DOHH2 (cell line): ENCODE measurements at regions not wholly inside any gene's neighbourhood (a gene's known extent, or its start where the extent isn't known, plus 50 kb on each side); places are given as distances from the start of the nearest gene placed in this dataset.

Experiments used
- H3F3A ChIP-seq: fragments of 200-600 bp; sonication (generic), shearing (Covaris generic); 2 replicates; pipeline ENCODE4 v1.6.0; 2016; ENCODE audit warnings: antibody characterized with exemption, mild to moderate bottlenecking; ENCODE audit not compliant: control insufficient read depth, insufficient read depth
- H3K27ac ChIP-seq: fragments of 200-600 bp; sonication (generic); 2 replicates; pipeline ENCODE4 v1.5.1; 2014; ENCODE audit warnings: low read depth, mild to moderate bottlenecking, low read length, moderate library complexity
- H3K27me3 ChIP-seq: fragments of 200-600 bp; sonication (generic); 2 replicates; pipeline ENCODE4 v1.6.1; 2014; ENCODE audit warnings: mild to moderate bottlenecking, low read length, mixed read lengths; ENCODE audit not compliant: control insufficient read depth
- H3K36me3 ChIP-seq: fragments of 200-600 bp; sonication (generic); 2 replicates; pipeline ENCODE4 v1.6.1; 2014; ENCODE audit warnings: mild to moderate bottlenecking, low read length, moderate library complexity, mixed read lengths; ENCODE audit not compliant: control insufficient read depth
- H3K4me1 ChIP-seq: fragments of 200-600 bp; sonication (generic); 2 replicates; pipeline ENCODE4 v1.6.1; 2014; ENCODE audit warnings: mild to moderate bottlenecking, low read length, mixed read lengths; ENCODE audit not compliant: control insufficient read depth
- H3K4me2 ChIP-seq: fragments of 200-600 bp; sonication (generic); 2 replicates; pipeline ENCODE4 v1.6.0; 2014; ENCODE audit warnings: mild to moderate bottlenecking, low read length, moderate library complexity
- H3K4me3 ChIP-seq: fragments of 200-600 bp; sonication (generic); 2 replicates; pipeline ENCODE4 v1.5.1; 2014; ENCODE audit warnings: mild to moderate bottlenecking, low read length, mixed read lengths
- H3K79me2 ChIP-seq: fragments of 200-600 bp; sonication (generic); 2 replicates; pipeline ENCODE4 v1.6.1; 2014; ENCODE audit warnings: mild to moderate bottlenecking, low read length, mixed read lengths; ENCODE audit not compliant: control insufficient read depth
- H3K9me2 ChIP-seq: fragments of 200-600 bp; sonication (generic); replicated peaks from 2 replicates; pipeline ENCODE4 v1.6.1; 2014; ENCODE audit warnings: mild to moderate bottlenecking, low read length, mixed read lengths; ENCODE audit not compliant: control insufficient read depth
- H3K9me3 ChIP-seq: fragments of 200-600 bp; sonication (generic); 2 replicates; pipeline ENCODE4 v1.6.1; 2014; ENCODE audit warnings: antibody characterized with exemption, low read length, mixed read lengths; ENCODE audit not compliant: control insufficient read depth, insufficient read depth
- H4K20me1 ChIP-seq: fragments of 200-600 bp; sonication (generic); 2 replicates; pipeline ENCODE4 v1.6.0; 2014; ENCODE audit warnings: low read depth, mild to moderate bottlenecking, antibody characterized with exemption, low read length, moderate library complexity; ENCODE audit not compliant: control insufficient read depth, insufficient read depth
- EZH2phosphoT487 ChIP-seq: fragments of 200-600 bp; sonication (generic); IDR thresholded peaks from 2 replicates; pipeline ENCODE4 v1.6.1; 2017; ENCODE audit warnings: borderline replicate concordance, mild to moderate bottlenecking, antibody characterized with exemption, low read length, moderate library complexity, mixed read lengths
- TF ChIP-seq, protein P1 (sequence below): fragments of 200-600 bp; sonication (generic); IDR thresholded peaks from one replicate; pipeline ENCODE4 v1.5.1; 2014; ENCODE audit warnings: antibody characterized with exemption, mild to moderate bottlenecking, low read depth, low read length; ENCODE audit not compliant: poor library complexity, severe bottlenecking

DNA sequence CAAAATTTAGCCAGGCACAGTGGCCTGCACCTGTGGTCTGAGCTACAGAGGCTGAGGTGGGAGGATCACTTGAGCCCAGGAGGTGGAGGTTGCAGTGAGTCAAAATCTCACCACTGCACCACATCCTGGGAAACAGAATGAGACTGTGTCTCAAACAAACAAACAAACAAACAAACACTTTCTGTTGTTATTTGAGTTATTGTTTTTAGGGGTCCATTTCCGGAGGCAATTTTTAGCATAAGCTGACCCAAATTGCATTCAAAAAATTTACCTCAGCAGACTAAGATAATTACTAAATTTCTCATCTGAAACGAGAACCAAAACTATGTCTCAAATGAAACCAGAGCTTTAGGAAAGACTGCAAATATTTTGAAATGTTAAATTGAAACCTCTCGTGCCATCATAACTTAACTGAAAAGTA, 1485.1 kb downstream of the EFNA5 start:
- H3K27me3 ChIP-seq, result no peaks in the 10 kb centered on the region
- no peaks in the 10 kb centered on the region for H3K36me3 ChIP-seq
- no peak overlapping the region for H3K4me3 ChIP-seq
- no peak overlapping the region for H3K4me2 ChIP-seq
- TF ChIP-seq, protein P1, sequence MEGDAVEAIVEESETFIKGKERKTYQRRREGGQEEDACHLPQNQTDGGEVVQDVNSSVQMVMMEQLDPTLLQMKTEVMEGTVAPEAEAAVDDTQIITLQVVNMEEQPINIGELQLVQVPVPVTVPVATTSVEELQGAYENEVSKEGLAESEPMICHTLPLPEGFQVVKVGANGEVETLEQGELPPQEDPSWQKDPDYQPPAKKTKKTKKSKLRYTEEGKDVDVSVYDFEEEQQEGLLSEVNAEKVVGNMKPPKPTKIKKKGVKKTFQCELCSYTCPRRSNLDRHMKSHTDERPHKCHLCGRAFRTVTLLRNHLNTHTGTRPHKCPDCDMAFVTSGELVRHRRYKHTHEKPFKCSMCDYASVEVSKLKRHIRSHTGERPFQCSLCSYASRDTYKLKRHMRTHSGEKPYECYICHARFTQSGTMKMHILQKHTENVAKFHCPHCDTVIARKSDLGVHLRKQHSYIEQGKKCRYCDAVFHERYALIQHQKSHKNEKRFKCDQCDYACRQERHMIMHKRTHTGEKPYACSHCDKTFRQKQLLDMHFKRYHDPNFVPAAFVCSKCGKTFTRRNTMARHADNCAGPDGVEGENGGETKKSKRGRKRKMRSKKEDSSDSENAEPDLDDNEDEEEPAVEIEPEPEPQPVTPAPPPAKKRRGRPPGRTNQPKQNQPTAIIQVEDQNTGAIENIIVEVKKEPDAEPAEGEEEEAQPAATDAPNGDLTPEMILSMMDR, result no peak
- no peak for TF ChIP-seq EZH2phosphoT487
- no peaks in the 10 kb centered on the region for H4K20me1 ChIP-seq
- H3K79me2 ChIP-seq, result no peaks in the 10 kb centered on the region
- no peaks in the 10 kb centered on the region for H3K9me3 ChIP-seq
- no peaks in the 10 kb centered on the region for H3K9me2 ChIP-seq
- H3F3A ChIP-seq, result no peaks in the 10 kb centered on the region
- H3K4me1 ChIP-seq, result no peaks in the 10 kb centered on the region
- H3K27ac ChIP-seq, result no peak overlapping the region

DNA sequence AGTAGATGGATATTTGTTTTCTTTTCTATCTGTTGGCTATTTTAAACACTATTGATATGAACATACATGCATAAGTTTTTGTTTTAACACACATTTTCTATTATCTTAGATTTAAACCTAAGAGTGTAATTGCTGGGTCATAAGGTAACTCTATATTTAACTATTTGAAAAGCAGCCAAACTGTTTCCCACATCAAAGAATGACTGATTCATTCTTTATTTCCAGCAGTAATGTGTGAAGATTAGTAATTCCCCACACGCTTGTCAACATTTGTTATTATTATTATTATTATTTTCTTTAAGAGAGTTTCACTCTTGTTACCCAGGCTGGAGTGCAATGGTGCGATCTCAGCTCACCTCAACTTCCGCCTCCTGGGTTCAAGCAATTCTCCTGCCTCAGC, 1495.8 kb downstream of the EFNA5 start:
- H4K20me1 ChIP-seq, result no peaks in the 10 kb centered on the region
- no peaks in the 10 kb centered on the region for H3K4me1 ChIP-seq
- no peak overlapping the region for H3K27ac ChIP-seq

DNA sequence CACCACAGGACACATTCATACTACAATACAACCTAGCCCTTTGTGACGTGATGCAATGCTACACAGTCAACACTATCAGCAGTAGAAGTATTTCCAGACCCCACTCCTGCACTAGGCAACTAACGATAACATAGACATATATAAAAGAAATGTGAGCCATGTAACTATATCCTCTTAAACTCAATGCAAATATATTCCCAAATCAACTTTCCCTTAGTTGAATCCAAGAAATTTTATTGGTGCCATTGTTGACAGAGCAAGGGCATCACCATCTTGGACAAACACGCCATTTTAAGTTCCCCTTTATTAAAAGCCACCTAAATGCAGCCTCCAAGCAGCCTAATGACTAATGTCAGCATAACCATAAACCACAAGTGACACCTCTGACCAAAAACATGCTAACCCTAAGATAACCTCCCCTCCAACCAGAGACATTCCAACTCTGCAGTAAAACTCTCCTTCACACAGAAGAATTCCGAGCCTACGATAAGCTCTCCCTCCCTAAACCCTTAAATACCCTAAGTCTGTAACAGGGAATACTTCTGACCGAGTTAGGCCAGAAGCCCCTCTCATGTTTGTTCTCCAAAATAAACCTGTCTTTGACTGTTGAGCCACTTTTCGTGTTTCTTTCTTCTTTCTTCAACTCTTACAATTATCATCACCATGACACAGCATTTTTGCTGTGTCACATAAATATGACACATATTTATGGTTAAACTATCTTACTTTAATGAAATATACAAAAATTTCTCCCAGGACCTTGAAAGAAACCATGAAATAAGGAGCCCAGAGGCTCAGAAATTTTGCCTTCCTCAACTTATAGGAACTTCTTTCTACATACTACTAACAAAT, 1497.8 kb downstream of the EFNA5 start:
- no peak overlapping the region for H3K4me3 ChIP-seq
- H3K4me2 ChIP-seq, result no peak overlapping the region
- H3F3A ChIP-seq, result no peaks in the 10 kb centered on the region
- H3K4me1 ChIP-seq, result no peaks in the 10 kb centered on the region
- no peaks in the 10 kb centered on the region for H3K36me3 ChIP-seq
- no peaks in the 10 kb centered on the region for H4K20me1 ChIP-seq
- no peaks in the 10 kb centered on the region for H3K79me2 ChIP-seq
- H3K9me3 ChIP-seq, result no peaks in the 10 kb centered on the region
- H3K27ac ChIP-seq, result no peak overlapping the region
- no peaks in the 10 kb centered on the region for H3K27me3 ChIP-seq
- TF ChIP-seq, protein P1, result no peak
- no peak for TF ChIP-seq EZH2phosphoT487
- H3K9me2 ChIP-seq, result no peaks in the 10 kb centered on the region; the same call in 1 of the 2 replicates

More for the DNA sequence above, 1495.8 kb downstream of the EFNA5 start:
- no peak overlapping the region for H3K4me2 ChIP-seq
- no peak overlapping the region for H3K4me3 ChIP-seq
- no peak for TF ChIP-seq EZH2phosphoT487
- TF ChIP-seq, protein P1, result no peak
- no peaks in the 10 kb centered on the region for H3F3A ChIP-seq
- H3K27me3 ChIP-seq, result no peaks in the 10 kb centered on the region
- H3K79me2 ChIP-seq, result no peaks in the 10 kb centered on the region
- H3K9me3 ChIP-seq, result no peaks in the 10 kb centered on the region
- no peaks in the 10 kb centered on the region for H3K36me3 ChIP-seq
- H3K9me2 ChIP-seq, result no peaks in the 10 kb centered on the region
